ENCODE measurements at regions not wholly inside any gene's neighbourhood (a gene's known extent, or its start where the extent isn't known, plus 50 kb on each side); places are given as distances from the start of the nearest gene placed in this dataset.

- TF ChIP-seq CTCF (IDR thresholded peaks at IDR 0.05) (no peak), POLR2A (IDR thresholded peaks at IDR 0.05) (no peak)
These were observed 471.4 kb downstream of the MAN2A1 start for GRCh38 chr5:110161162-110161561.
